Activated T-cell treated with anti-CD3 and anti-CD28 coated beads, Interleukin-2, amount 50 U/mL, for 4 hours (primary cell): ENCODE measurements at regions not wholly inside any gene's neighbourhood (a gene's known extent, or its start where the extent isn't known, plus 50 kb on each side); places are given as distances from the start of the nearest gene placed in this dataset.

ENCODE experiments used
- ATAC-seq, 2 donors: fragments of 200-7000 bp; cut with Tn5 transposase; one replicate each; pipeline ENCODE4 v1.10.0; 2021
- DNase-seq: peaks from one replicate; pipeline ENCODE4 v3.0.0-alpha.2; 2020
- H3K27me3 Mint-ChIP-seq: one replicate; pipeline ENCODE4 v1.8.0; 2021; ENCODE audit warnings: low read depth, mixed read lengths
- H3K36me3 Mint-ChIP-seq: one replicate; pipeline ENCODE4 v1.8.0; 2022; ENCODE audit warnings: mixed read lengths; ENCODE audit not compliant: insufficient read depth
- H3K4me1 Mint-ChIP-seq: one replicate; pipeline ENCODE4 v1.8.0; 2021; ENCODE audit warnings: low read depth, mixed read lengths
- H3K4me3 Mint-ChIP-seq: one replicate; pipeline ENCODE4 v1.8.0; 2021; ENCODE audit warnings: mild to moderate bottlenecking, moderate library complexity, mixed read lengths
- H3K9me3 Mint-ChIP-seq: one replicate; pipeline ENCODE4 v1.8.0; 2021; ENCODE audit warnings: mixed read lengths

GRCh38 chr3:40593351-40593750 is 68.6 kb downstream of the ZNF621 start:
- Mint-ChIP-seq H3K4me1 (no peaks in the 10 kb centered on the region), H3K27me3 (peaks cover 16% of the 10 kb centered on the region), H3K36me3 (no peaks in the 10 kb centered on the region), H3K9me3 (no peaks in the 10 kb centered on the region), H3K4me3 (no peak overlapping the region)
- no peak for DNase-seq
- no peak for ATAC-seq

DNA sequence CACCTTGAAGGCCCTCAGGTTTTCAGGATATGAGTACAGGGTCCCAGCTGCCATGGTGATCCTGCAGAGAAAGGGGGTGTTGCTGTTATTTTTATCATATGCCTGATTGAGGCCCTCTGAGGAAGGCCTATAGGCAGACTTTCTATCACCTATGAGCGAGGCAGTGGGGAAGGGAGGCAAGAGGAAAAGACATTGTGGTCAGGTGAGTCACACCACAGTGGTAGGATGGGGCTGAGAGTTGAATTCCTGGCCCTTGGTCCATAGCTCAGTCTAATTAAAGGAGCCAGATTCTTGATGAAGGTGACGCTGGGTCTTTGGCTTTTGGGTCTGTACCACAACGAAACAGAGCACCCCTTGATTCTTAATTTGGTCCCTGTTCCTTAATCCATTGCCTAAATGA is 72.7 kb downstream of the ZNF621 start:
- Mint-ChIP-seq H3K36me3 (no peaks in the 10 kb centered on the region), H3K4me1 (no peaks in the 10 kb centered on the region), H3K4me3 (no peak overlapping the region), H3K27me3 (peaks cover 16% of the 10 kb centered on the region), H3K9me3 (no peaks in the 10 kb centered on the region)
- ATAC-seq (no peak), DNase-seq (no peak)

DNA sequence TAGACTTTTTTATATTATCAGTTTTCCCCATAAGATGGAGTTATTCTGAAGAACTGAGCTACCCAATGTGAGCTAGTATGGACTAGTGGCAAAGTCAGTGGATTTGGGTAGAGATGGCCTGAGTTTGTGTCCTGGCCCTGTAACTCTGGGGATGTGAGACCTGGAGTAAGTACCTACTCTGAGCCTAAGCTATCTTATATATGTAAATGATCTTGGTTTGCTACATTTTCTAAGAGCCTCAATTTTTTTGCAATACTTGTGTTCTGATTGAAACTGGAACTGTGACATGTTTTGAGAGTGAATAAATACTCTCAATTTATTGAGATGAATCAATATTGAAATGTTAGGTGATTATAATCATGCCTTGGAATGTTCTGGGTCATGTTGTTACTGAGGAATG is 73.6 kb downstream of the ZNF621 start:
- Mint-ChIP-seq H3K9me3 (no peaks in the 10 kb centered on the region), H3K4me1 (no peaks in the 10 kb centered on the region), H3K27me3 (peaks cover 16% of the 10 kb centered on the region), H3K36me3 (no peaks in the 10 kb centered on the region), H3K4me3 (no peak overlapping the region)
- ATAC-seq, result no peak
- no peak for DNase-seq

GRCh38 chr3:40598962-40599361 is 74.2 kb downstream of the ZNF621 start:
- Mint-ChIP-seq H3K36me3 (no peaks in the 10 kb centered on the region), H3K27me3 (peaks cover 16% of the 10 kb centered on the region), H3K4me3 (no peak overlapping the region), H3K4me1 (no peaks in the 10 kb centered on the region), H3K9me3 (no peaks in the 10 kb centered on the region)
- ATAC-seq (no peak), DNase-seq (no peak)

DNA sequence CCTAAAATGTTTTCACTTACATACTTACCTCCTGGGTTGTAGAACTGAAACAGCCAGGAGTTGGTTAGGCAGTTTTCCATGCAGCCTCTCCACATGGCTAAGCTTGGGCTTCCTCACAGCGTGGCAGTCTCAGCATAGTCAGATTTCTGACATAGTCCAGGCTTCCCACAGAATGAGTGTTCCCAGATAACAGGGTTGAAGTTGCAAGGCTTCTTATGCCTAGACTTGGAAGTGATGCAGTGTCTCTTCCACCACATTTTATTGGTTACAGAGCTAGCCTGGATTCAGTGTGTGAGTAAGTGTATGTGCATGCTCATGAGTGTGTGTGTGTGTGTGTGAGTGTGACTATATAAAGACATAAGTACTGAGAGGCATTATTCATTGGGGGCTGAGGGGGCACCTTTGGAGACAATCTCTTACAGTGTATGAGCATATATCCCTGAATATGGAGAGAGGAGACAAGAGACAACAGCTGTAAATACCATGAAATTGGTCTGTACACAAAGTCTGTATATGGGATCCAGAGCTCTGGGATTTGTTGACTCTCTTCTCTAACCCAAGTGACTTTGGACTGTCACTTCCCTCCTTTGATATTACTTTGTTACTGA is 78.1 kb downstream of the ZNF621 start:
- Mint-ChIP-seq H3K36me3 (no peaks in the 10 kb centered on the region), H3K4me1 (no peaks in the 10 kb centered on the region), H3K9me3 (no peaks in the 10 kb centered on the region), H3K27me3 (peaks cover 10% of the 10 kb centered on the region), H3K4me3 (no peak overlapping the region)
- ATAC-seq, result no peak
- DNase-seq, result no peak

- H3K4me1 Mint-ChIP-seq, result no peaks in the 10 kb centered on the region
- no peak overlapping the region for H3K4me3 Mint-ChIP-seq
- no peaks in the 10 kb centered on the region for H3K36me3 Mint-ChIP-seq
- no peak for DNase-seq
- ATAC-seq, result no peak
- H3K27me3 Mint-ChIP-seq, result peaks cover 4% of the 10 kb centered on the region
- H3K9me3 Mint-ChIP-seq, result no peaks in the 10 kb centered on the region
These were observed 81.2 kb downstream of the ZNF621 start for GRCh38 chr3:40605960-40606359.

GRCh38 chr3:40608091-40608490 is 83.3 kb downstream of the ZNF621 start:
- H3K4me3 Mint-ChIP-seq, result no peak overlapping the region
- no peaks in the 10 kb centered on the region for H3K9me3 Mint-ChIP-seq
- H3K27me3 Mint-ChIP-seq, result peaks cover 6% of the 10 kb centered on the region
- H3K36me3 Mint-ChIP-seq, result no peaks in the 10 kb centered on the region
- DNase-seq (no peak), ATAC-seq (peak in 1 of 2 donors; percentile 40)
- no peaks in the 10 kb centered on the region for H3K4me1 Mint-ChIP-seq

DNA sequence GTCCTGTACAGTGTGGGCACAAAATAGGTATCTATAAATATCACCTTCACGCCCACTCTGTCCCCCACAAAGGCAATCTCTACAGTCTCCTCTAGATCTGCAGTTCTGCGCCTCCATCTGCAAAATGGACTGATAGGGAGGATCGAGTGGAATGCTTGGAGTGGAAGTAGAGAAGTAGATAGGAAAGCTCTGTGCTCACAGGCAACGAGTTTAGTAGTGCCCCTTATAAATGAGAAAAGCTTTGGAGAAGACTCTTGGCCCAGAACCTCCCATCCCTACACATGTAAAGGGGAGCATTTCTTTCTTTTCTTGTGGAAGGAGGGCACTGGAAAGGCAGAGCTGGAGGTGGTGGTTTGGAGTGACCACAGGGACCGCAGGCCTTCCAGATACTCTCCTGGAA is 88.5 kb downstream of the ZNF621 start:
- no peaks in the 10 kb centered on the region for H3K9me3 Mint-ChIP-seq
- H3K4me3 Mint-ChIP-seq, result no peak overlapping the region
- DNase-seq, result no peak
- H3K27me3 Mint-ChIP-seq, result peaks cover 34% of the 10 kb centered on the region
- no peaks in the 10 kb centered on the region for H3K36me3 Mint-ChIP-seq
- ATAC-seq, result no peak
- H3K4me1 Mint-ChIP-seq, result no peaks in the 10 kb centered on the region

DNA sequence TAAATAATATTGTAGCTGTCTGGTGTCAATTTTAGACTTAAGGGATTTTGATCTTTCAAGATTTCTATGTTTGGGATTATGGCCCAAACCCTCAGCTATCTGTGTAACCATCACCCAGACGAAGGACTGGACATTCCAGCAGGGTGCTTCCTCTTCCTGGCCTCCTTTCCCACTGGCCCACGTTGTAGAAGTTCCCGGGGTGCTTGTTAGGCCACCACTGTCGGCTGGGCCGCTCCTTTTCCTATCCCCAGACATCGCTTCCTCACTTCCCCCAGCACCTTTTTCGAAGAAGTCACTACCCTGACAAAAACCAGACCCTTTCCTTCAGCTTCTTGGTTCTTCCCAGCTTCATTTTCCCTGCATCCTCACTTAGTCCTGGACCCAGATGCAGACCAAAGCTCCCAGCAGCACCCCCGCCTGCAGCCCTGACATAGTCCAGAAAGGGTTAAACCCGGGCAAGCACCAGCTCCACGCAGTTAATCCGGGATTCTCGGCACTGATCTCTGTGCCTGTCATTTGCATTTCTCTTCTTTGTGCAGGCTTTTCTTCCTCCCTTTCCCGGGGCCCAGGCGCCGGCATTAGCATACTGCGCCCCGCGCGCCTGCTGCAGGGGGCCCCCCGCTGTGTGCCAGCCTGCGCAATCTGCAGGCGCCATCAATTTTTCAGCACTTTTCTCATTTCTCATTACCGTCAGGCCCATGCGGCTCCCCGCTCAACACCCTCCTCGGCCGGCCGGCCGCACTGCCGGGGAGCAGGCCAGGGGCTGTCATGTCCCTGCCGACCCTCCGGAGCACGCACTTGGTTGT is 90.6 kb downstream of the ZNF621 start:
- ATAC-seq, result no peak
- no peak overlapping the region for H3K4me3 Mint-ChIP-seq
- H3K9me3 Mint-ChIP-seq, result no peaks in the 10 kb centered on the region
- DNase-seq, result no peak
- H3K36me3 Mint-ChIP-seq, result no peaks in the 10 kb centered on the region
- H3K4me1 Mint-ChIP-seq, result no peaks in the 10 kb centered on the region
- peaks cover 34% of the 10 kb centered on the region for H3K27me3 Mint-ChIP-seq

DNA sequence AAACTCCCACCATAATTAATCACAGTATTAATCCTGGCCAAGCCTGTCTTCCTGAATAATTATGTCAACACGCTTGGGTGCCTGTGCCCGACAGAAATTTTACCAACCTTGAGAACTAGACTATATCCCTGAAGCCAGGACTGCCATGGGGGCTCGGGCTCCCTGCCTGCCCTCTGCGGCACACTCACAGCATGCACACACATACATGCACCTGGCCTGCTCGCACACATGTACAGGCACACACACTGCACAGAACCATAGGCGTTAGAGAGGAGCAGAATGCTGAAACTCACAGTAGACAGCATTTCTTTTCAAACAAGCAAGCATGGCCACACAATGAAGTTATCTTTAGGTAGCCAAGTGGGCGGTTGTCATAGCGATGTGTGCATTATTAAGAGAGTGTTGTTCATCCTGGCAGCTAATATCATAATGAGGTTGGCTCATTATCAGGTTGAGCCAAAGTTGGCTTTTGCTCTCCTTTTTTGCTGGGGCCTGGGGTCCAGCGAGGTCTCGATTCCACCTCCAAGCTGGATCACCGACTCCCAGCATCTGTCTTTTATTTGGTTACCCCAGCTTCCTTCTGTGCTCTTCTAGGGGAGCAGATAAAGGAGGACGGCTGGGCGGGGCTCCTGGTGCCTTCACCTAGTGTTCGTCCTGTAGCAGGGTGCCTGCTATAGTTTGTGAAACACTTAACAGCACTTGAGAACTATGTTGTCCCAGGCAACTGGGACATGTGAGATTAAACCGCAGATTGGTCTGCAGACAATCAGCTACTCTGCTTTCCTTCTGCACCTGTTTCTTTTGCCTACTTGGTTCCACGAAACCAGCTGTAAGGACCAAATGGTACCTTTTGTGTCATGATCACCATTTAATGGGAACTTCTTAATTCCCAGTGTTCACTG is 91.4 kb downstream of the ZNF621 start:
- Mint-ChIP-seq H3K36me3 (no peaks in the 10 kb centered on the region), H3K9me3 (no peaks in the 10 kb centered on the region), H3K27me3 (peaks cover 34% of the 10 kb centered on the region), H3K4me3 (no peak overlapping the region), H3K4me1 (no peaks in the 10 kb centered on the region)
- DNase-seq (no peak), ATAC-seq (no peak)

- Mint-ChIP-seq H3K9me3 (no peaks in the 10 kb centered on the region), H3K4me1 (no peaks in the 10 kb centered on the region), H3K36me3 (no peaks in the 10 kb centered on the region), H3K4me3 (no peak overlapping the region), H3K27me3 (peaks cover 34% of the 10 kb centered on the region)
- ATAC-seq (no peak), DNase-seq (no peak)
These were observed 92.3 kb downstream of the ZNF621 start for GRCh38 chr3:40617084-40617483.

GRCh38 chr3:40618158-40618557 is 93.4 kb downstream of the ZNF621 start:
- Mint-ChIP-seq H3K36me3 (no peaks in the 10 kb centered on the region), H3K9me3 (no peaks in the 10 kb centered on the region), H3K27me3 (peaks cover 31% of the 10 kb centered on the region), H3K4me3 (no peak overlapping the region), H3K4me1 (no peaks in the 10 kb centered on the region)
- ATAC-seq (no peak), DNase-seq (no peak)

- DNase-seq (no peak), ATAC-seq (no peak)
- Mint-ChIP-seq H3K4me3 (no peak overlapping the region), H3K4me1 (no peaks in the 10 kb centered on the region), H3K9me3 (no peaks in the 10 kb centered on the region), H3K36me3 (no peaks in the 10 kb centered on the region), H3K27me3 (peaks cover 24% of the 10 kb centered on the region)
These were observed 95.4 kb downstream of the ZNF621 start for GRCh38 chr3:40620151-40620550.

DNA sequence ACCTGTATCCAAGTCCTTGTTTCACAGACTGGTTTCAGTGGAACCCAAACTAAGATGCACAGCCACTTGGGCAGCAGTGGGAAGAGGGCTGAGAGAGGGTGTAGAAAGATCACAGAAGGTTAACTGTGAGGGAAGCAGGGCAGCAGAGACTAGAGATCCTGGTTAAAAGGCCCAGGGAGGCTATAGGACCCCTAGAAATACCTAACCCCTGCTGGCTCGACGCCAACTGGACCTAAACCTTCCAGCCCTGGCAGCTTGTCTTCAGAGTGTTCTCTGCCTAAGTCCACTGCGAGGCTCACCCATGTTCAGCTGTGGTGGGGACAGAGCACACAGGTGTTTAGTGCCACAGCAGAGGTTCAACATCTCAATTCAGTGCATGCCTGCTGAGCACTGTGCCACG is 96.5 kb downstream of the ZNF621 start:
- Mint-ChIP-seq H3K27me3 (peaks cover 19% of the 10 kb centered on the region), H3K36me3 (no peaks in the 10 kb centered on the region), H3K4me3 (no peak overlapping the region), H3K4me1 (no peaks in the 10 kb centered on the region), H3K9me3 (no peaks in the 10 kb centered on the region)
- DNase-seq (no peak), ATAC-seq (no peak)
